ENCODE measurements at regions not wholly inside any gene's neighbourhood (a gene's known extent, or its start where the extent isn't known, plus 50 kb on each side); places are given as distances from the start of the nearest gene placed in this dataset.

GRCh38 chr12:59388176-59388575, 207.7 kb upstream of the SLC16A7 start:
- Histone ChIP-seq H3K27ac (no peak overlapping the region), H3K4me2 (no peak overlapping the region), H3K4me1 (ENCODE audit: insufficient read depth) (no peaks in the 10 kb centered on the region), H3K79me2 (no peaks in the 10 kb centered on the region), H3K36me3 (replicated peaks; ENCODE audit: insufficient read depth, low read depth) (no peaks in the 10 kb centered on the region), H3K27me3 (no peaks in the 10 kb centered on the region), H3K9me3 (ENCODE audit: low read depth) (no peaks in the 10 kb centered on the region), H2AFZ (no peak overlapping the region), H3K4me3 (no peak overlapping the region), H3K9me2 (replicated peaks; ENCODE audit: insufficient read depth) (no peaks in the 10 kb centered on the region), H4K20me1 (ENCODE audit: insufficient read depth, poor library complexity, severe bottlenecking) (no peaks in the 10 kb centered on the region)
- TF ChIP-seq EZH2phosphoT487 (IDR thresholded peaks at IDR 0.05; ENCODE audit: low read depth, severe bottlenecking, unreplicated experiment) = no peak
- no peak for TF ChIP-seq CTCF (IDR thresholded peaks at IDR 0.05; ENCODE audit: poor library complexity)
- no peak for TF ChIP-seq EZH2 (IDR thresholded peaks at IDR 0.05; ENCODE audit: borderline replicate concordance)
- WGBS (ENCODE audit: low lambda C conversion rate, missing lambda C conversion rate) = 55% methylated on average over 1 of the region's 1 CpG
- DNase-seq (ENCODE audit: low spot score) = no peak

GRCh38 chr12:59386236-59386635, 209.6 kb upstream of the SLC16A7 start:
- 71% methylated on average over 1 of the region's 1 CpG for WGBS (ENCODE audit: low lambda C conversion rate, missing lambda C conversion rate)
- no peak overlapping the region for H3K4me2 ChIP-seq
- H3K9me2 ChIP-seq (replicated peaks; ENCODE audit: insufficient read depth) = no peaks in the 10 kb centered on the region
- no peak overlapping the region for H3K4me3 ChIP-seq
- H2AFZ ChIP-seq = no peak overlapping the region
- H3K27me3 ChIP-seq = no peaks in the 10 kb centered on the region
- H3K27ac ChIP-seq = no peak overlapping the region
- no peaks in the 10 kb centered on the region for H3K4me1 ChIP-seq (ENCODE audit: insufficient read depth)
- no peaks in the 10 kb centered on the region for H3K36me3 ChIP-seq (replicated peaks; ENCODE audit: insufficient read depth, low read depth)
- H3K79me2 ChIP-seq = no peaks in the 10 kb centered on the region
- no peaks in the 10 kb centered on the region for H3K9me3 ChIP-seq (ENCODE audit: low read depth)
- no peak for DNase-seq (ENCODE audit: low spot score)
- no peaks in the 10 kb centered on the region for H4K20me1 ChIP-seq (ENCODE audit: insufficient read depth, poor library complexity, severe bottlenecking)
- TF ChIP-seq CTCF (IDR thresholded peaks at IDR 0.05; ENCODE audit: poor library complexity) (no peak), EZH2phosphoT487 (IDR thresholded peaks at IDR 0.05; ENCODE audit: low read depth, severe bottlenecking, unreplicated experiment) (no peak), EZH2 (IDR thresholded peaks at IDR 0.05; ENCODE audit: borderline replicate concordance) (no peak)

- Histone ChIP-seq H3K4me1 (ENCODE audit: insufficient read depth) (no peaks in the 10 kb centered on the region), H3K4me2 (no peak overlapping the region), H3K9me2 (replicated peaks; ENCODE audit: insufficient read depth) (no peaks in the 10 kb centered on the region), H3K27me3 (no peaks in the 10 kb centered on the region), H2AFZ (no peak overlapping the region), H4K20me1 (ENCODE audit: insufficient read depth, poor library complexity, severe bottlenecking) (no peaks in the 10 kb centered on the region), H3K36me3 (replicated peaks; ENCODE audit: insufficient read depth, low read depth) (no peaks in the 10 kb centered on the region), H3K79me2 (no peaks in the 10 kb centered on the region), H3K27ac (no peak overlapping the region), H3K9me3 (ENCODE audit: low read depth) (no peaks in the 10 kb centered on the region), H3K4me3 (no peak overlapping the region)
- no peak for DNase-seq (ENCODE audit: low spot score)
- WGBS (ENCODE audit: low lambda C conversion rate, missing lambda C conversion rate) = 62% methylated on average over 1 of the region's 1 CpG
- no peak for TF ChIP-seq CTCF (IDR thresholded peaks at IDR 0.05; ENCODE audit: poor library complexity)
- no peak for TF ChIP-seq EZH2 (IDR thresholded peaks at IDR 0.05; ENCODE audit: borderline replicate concordance)
- no peak for TF ChIP-seq EZH2phosphoT487 (IDR thresholded peaks at IDR 0.05; ENCODE audit: low read depth, severe bottlenecking, unreplicated experiment)
Observed at GRCh38 chr12:59383079-59383822, 212.6 kb upstream of the SLC16A7 start.

All from hepatocyte (in vitro differentiated cells).